GM19240 (cell line): ENCODE measurements at regions not wholly inside any gene's neighbourhood (a gene's known extent, or its start where the extent isn't known, plus 50 kb on each side); places are given as distances from the start of the nearest gene placed in this dataset.
A peak's percentile ranks its signal among the peaks of the same experiment; 100 is the strongest.

ENCODE experiments used
- DNase-seq: peaks from one replicate; pipeline ENCODE4 v3.0.0; 2011; ENCODE audit warnings: low spot score; ENCODE audit not compliant: insufficient read length

GRCh38 chr3:72308641-72309040 lies 523.7 kb upstream of the PROK2 start:
- DNase-seq: no peak

- DNase-seq: no peak
These were observed 522.6 kb upstream of the PROK2 start for GRCh38 chr3:72307438-72308115.

- no peak for DNase-seq
These were observed 521.9 kb upstream of the PROK2 start for GRCh38 chr3:72306800-72307341.

- no peak for DNase-seq
These were observed 519.0 kb upstream of the PROK2 start for GRCh38 chr3:72303926-72304325.

- DNase-seq: no peak
These were observed 516.8 kb upstream of the PROK2 start for GRCh38 chr3:72301779-72302178.

GRCh38 chr3:72300621-72301020 lies 515.7 kb upstream of the PROK2 start:
- no peak for DNase-seq

GRCh38 chr3:72299823-72300222 lies 514.9 kb upstream of the PROK2 start:
- no peak for DNase-seq

- DNase-seq: no peak
These were observed 514.4 kb upstream of the PROK2 start for GRCh38 chr3:72299321-72299802.

- no peak for DNase-seq
These were observed 513.5 kb upstream of the PROK2 start for GRCh38 chr3:72298201-72299152.

GRCh38 chr3:72297481-72297880 lies 512.5 kb upstream of the PROK2 start:
- no peak for DNase-seq

GRCh38 chr3:72296477-72297111 lies 511.6 kb upstream of the PROK2 start:
- no peak for DNase-seq

- DNase-seq: no peak
These were observed 511.1 kb upstream of the PROK2 start for GRCh38 chr3:72295962-72296450.

GRCh38 chr3:72295276-72295961 lies 510.5 kb upstream of the PROK2 start:
- no peak for DNase-seq

- no peak for DNase-seq
These were observed 506.1 kb upstream of the PROK2 start for GRCh38 chr3:72290859-72291638.

- no peak for DNase-seq
These were observed 504.7 kb upstream of the PROK2 start for GRCh38 chr3:72289692-72290071.

- peak; percentile 52 for DNase-seq
These were observed 504.2 kb upstream of the PROK2 start for GRCh38 chr3:72288955-72289691.

GRCh38 chr3:72287956-72288355 lies 503.0 kb upstream of the PROK2 start:
- DNase-seq: no peak

GRCh38 chr3:72285502-72285901 lies 500.6 kb upstream of the PROK2 start:
- no peak for DNase-seq

GRCh38 chr3:72284471-72284870 lies 499.5 kb upstream of the PROK2 start:
- DNase-seq: no peak
